GM18861 (cell line): ENCODE measurements at regions not wholly inside any gene's neighbourhood (a gene's known extent, or its start where the extent isn't known, plus 50 kb on each side); places are given as distances from the start of the nearest gene placed in this dataset.

ENCODE experiments used
- ATAC-seq: cut with Tn5 transposase; IDR thresholded peaks from one replicate; pipeline ENCODE4 v1.9.1; 2021; ENCODE audit not compliant: unreplicated experiment

- ATAC-seq: no peak
These were observed 113.0 kb upstream of the TFAP2D start for GRCh38 chr6:50600280-50600679.

- ATAC-seq: no peak
These were observed 111.0 kb upstream of the TFAP2D start for GRCh38 chr6:50602292-50602691.

- ATAC-seq: no peak
These were observed 104.9 kb upstream of the TFAP2D start for GRCh38 chr6:50608421-50608820.

- no peak for ATAC-seq
These were observed 102.8 kb upstream of the TFAP2D start for GRCh38 chr6:50610562-50610961.

GRCh38 chr6:50635429-50635828, 77.9 kb upstream of the TFAP2D start:
- no peak for ATAC-seq

GRCh38 chr6:50637267-50637666, 76.1 kb upstream of the TFAP2D start:
- no peak for ATAC-seq

GRCh38 chr6:50649086-50649485, 64.2 kb upstream of the TFAP2D start:
- no peak for ATAC-seq

GRCh38 chr6:50653253-50653652, 60.1 kb upstream of the TFAP2D start:
- ATAC-seq: no peak

- no peak for ATAC-seq
These were observed 59.2 kb upstream of the TFAP2D start for GRCh38 chr6:50654155-50654554.

GRCh38 chr6:50655848-50656453, 57.4 kb upstream of the TFAP2D start:
- ATAC-seq: peak; percentile 75

- no peak for ATAC-seq
These were observed 55.8 kb upstream of the TFAP2D start for GRCh38 chr6:50657513-50657912.

- ATAC-seq: no peak
These were observed 54.8 kb upstream of the TFAP2D start for GRCh38 chr6:50658561-50658960.

- ATAC-seq: no peak
These were observed 51.7 kb upstream of the TFAP2D start for GRCh38 chr6:50661636-50662035.
